ENCODE measurements at regions not wholly inside any gene's neighbourhood (a gene's known extent, or its start where the extent isn't known, plus 50 kb on each side); places are given as distances from the start of the nearest gene placed in this dataset.

DNA sequence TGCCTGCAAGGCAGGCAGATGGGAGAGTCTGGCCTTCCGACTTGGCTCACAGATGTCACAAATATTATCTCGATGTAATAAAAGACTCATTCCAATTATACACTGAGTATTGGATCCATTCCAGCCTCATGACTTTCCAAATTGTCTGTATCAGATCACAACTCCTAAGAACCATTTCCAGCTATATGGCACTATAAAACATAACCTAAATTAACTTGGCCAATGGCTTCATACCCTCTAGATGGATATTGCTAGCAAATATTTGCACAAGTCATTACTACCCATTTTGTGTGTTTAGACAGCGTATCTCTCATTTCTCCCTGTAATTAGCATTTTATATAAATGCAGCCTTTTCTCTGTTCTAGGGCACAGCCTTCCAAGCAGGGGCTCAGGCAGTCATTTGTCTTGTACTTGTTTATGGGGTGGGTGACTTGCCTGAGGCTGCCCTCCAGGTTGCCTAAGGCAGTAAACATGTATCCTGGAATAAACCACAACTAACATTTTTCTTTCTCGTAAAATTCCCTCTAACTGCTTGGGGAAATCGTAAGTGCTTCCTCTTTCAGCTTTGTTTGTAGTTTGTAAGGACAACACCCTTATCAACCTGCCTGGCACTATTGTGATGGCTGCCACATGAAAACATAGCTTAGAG is 70.6 kb upstream of the KCNJ6 start:
- TF ChIP-seq, protein P1, sequence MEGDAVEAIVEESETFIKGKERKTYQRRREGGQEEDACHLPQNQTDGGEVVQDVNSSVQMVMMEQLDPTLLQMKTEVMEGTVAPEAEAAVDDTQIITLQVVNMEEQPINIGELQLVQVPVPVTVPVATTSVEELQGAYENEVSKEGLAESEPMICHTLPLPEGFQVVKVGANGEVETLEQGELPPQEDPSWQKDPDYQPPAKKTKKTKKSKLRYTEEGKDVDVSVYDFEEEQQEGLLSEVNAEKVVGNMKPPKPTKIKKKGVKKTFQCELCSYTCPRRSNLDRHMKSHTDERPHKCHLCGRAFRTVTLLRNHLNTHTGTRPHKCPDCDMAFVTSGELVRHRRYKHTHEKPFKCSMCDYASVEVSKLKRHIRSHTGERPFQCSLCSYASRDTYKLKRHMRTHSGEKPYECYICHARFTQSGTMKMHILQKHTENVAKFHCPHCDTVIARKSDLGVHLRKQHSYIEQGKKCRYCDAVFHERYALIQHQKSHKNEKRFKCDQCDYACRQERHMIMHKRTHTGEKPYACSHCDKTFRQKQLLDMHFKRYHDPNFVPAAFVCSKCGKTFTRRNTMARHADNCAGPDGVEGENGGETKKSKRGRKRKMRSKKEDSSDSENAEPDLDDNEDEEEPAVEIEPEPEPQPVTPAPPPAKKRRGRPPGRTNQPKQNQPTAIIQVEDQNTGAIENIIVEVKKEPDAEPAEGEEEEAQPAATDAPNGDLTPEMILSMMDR (IDR thresholded peaks at IDR 0.05), result no peak
- no peak for TF ChIP-seq POLR2A (IDR thresholded peaks at IDR 0.05)
- TF ChIP-seq EP300 (IDR thresholded peaks at IDR 0.05), result no peak
